IPS DF 6.9 (cell line): ENCODE measurements at regions not wholly inside any gene's neighbourhood (a gene's known extent, or its start where the extent isn't known, plus 50 kb on each side); places are given as distances from the start of the nearest gene placed in this dataset.

ENCODE experiments used
- DNase-seq: peaks from one replicate; pipeline ENCODE4 v3.0.0-alpha.2; 2013; ENCODE audit warnings: low read depth, low spot score
- H3K27ac ChIP-seq: one replicate; pipeline ENCODE4 v1.5.1; 2013; ENCODE audit warnings: low read length, control low read depth
- H3K27me3 ChIP-seq: 2 replicates; pipeline ENCODE4 v1.6.1; 2013; ENCODE audit warnings: mild to moderate bottlenecking, low read length; ENCODE audit not compliant: control insufficient read depth, insufficient read depth
- H3K36me3 ChIP-seq: 2 replicates; pipeline ENCODE4 v1.6.1; 2013; ENCODE audit warnings: low read length; ENCODE audit not compliant: control insufficient read depth, insufficient read depth
- H3K4me1 ChIP-seq: 2 replicates; pipeline ENCODE4 v1.6.1; 2013; ENCODE audit warnings: low read length; ENCODE audit not compliant: control insufficient read depth, insufficient read depth
- H3K4me3 ChIP-seq: 2 replicates; pipeline ENCODE4 v1.5.1; 2013; ENCODE audit warnings: mild to moderate bottlenecking, low read length
- H3K9me3 ChIP-seq: 2 replicates; pipeline ENCODE4 v1.6.1; 2013; ENCODE audit warnings: low read length, inconsistent platforms; ENCODE audit not compliant: control insufficient read depth, insufficient read depth
- WGBS: extraction: QIAGEN DNeasy Blood & Tissue Kit; methylation state at CpG from one replicate; pipeline ENCODE4 v1.1.7; 2013; ENCODE audit warnings: mixed read lengths, missing lambda C conversion rate; ENCODE audit not compliant: insufficient read length, insufficient coverage; 5-methylcytosine and 5-hydroxymethylcytosine counted together

GRCh38 chr2:160794926-160795325 is 301.3 kb upstream of the RBMS1 start:
- Histone ChIP-seq H3K36me3 (no peaks in the 10 kb centered on the region), H3K9me3 (no peaks in the 10 kb centered on the region), H3K4me3 (no peak overlapping the region), H3K27ac (no peak overlapping the region), H3K4me1 (no peaks in the 10 kb centered on the region), H3K27me3 (no peaks in the 10 kb centered on the region)
- DNase-seq: no peak
- WGBS: no CpG with 5 or more reads among the region's 3 CpGs

DNA sequence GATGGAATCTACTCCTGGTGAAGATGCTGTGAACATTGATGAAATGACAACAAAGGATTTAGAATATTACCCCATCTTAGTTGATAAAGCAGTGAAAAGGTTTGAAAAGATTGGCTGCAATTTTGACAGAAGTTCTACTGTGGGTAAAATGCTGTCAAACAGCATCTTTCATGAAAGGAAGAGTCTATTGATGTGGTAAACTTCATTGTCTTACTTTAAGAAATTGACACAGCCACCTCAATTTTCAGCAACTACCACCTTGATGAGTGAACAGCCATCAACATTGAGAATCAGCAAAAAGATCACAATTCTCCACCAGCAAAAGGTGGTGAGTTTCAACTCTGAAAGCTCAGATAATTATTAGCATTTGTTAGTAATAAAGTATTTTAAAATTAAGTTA is 310.3 kb upstream of the RBMS1 start:
- Histone ChIP-seq H3K27me3 (no peaks in the 10 kb centered on the region), H3K36me3 (no peaks in the 10 kb centered on the region), H3K4me1 (no peaks in the 10 kb centered on the region), H3K9me3 (no peaks in the 10 kb centered on the region), H3K4me3 (no peak overlapping the region), H3K27ac (no peak overlapping the region)
- DNase-seq: no peak

- no peak overlapping the region for H3K4me3 ChIP-seq
- no peaks in the 10 kb centered on the region for H3K9me3 ChIP-seq
- H3K4me1 ChIP-seq: no peaks in the 10 kb centered on the region
- H3K27ac ChIP-seq: no peak overlapping the region
- no peaks in the 10 kb centered on the region for H3K27me3 ChIP-seq
- no peaks in the 10 kb centered on the region for H3K36me3 ChIP-seq
- WGBS: no CpG with 5 or more reads among the region's 3 CpGs
- DNase-seq: no peak
Measured at GRCh38 chr2:160810406-160810805, 316.8 kb upstream of the RBMS1 start.

DNA sequence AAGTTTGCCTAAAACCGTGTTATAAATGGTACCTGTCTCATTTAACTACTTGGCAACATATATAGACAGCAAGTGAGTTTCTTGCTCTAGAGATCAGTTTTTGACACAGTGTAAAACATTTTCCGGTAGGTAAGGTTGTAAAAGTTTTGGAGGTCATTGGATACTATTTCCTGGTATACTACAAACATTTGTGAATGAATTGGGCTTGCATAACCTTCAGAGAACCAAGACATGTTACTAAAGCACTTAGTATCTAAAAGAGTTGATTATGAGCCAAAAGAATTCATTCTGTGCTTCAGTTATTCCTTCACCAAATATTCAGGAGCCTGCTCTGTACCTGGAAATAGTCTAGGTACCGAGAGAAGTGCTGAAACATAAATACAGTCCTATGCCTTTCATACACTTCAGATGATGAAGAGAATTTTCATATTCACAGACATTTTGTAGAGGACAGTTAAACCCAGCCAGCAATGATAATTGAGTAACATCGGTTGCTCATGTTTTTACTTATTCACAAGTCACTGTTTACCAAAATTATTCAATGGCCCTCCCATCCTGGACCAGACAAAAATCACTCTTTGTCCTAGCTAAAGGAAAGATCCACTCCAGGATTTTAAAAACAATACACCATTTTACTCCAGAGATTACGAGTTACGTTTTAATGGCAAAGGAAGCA is 319.4 kb upstream of the RBMS1 start:
- Histone ChIP-seq H3K27me3 (no peaks in the 10 kb centered on the region), H3K4me3 (no peak overlapping the region), H3K27ac (no peak overlapping the region), H3K36me3 (no peaks in the 10 kb centered on the region), H3K9me3 (no peaks in the 10 kb centered on the region), H3K4me1 (no peaks in the 10 kb centered on the region)
- no peak for DNase-seq
- WGBS: no CpG with 5 or more reads among the region's 6 CpGs

- H3K27ac ChIP-seq: no peak overlapping the region
- WGBS: no CpG with 5 or more reads among the region's 5 CpGs
- no peaks in the 10 kb centered on the region for H3K4me1 ChIP-seq
- no peaks in the 10 kb centered on the region for H3K9me3 ChIP-seq
- no peak for DNase-seq
- no peak overlapping the region for H3K4me3 ChIP-seq
- H3K27me3 ChIP-seq: no peaks in the 10 kb centered on the region
- H3K36me3 ChIP-seq: no peaks in the 10 kb centered on the region
Measured at GRCh38 chr2:160813506-160813858, 319.9 kb upstream of the RBMS1 start.

GRCh38 chr2:160816916-160817499 is 323.4 kb upstream of the RBMS1 start:
- H3K9me3 ChIP-seq: no peaks in the 10 kb centered on the region
- no peak overlapping the region for H3K27ac ChIP-seq
- no peak overlapping the region for H3K4me3 ChIP-seq
- no peaks in the 10 kb centered on the region for H3K4me1 ChIP-seq
- no peaks in the 10 kb centered on the region for H3K36me3 ChIP-seq
- DNase-seq: no peak
- no CpG with 5 or more reads among the region's 2 CpGs for WGBS
- no peaks in the 10 kb centered on the region for H3K27me3 ChIP-seq

GRCh38 chr2:160820691-160821090 is 327.1 kb upstream of the RBMS1 start:
- Histone ChIP-seq H3K9me3 (no peaks in the 10 kb centered on the region), H3K36me3 (no peaks in the 10 kb centered on the region), H3K27ac (no peak overlapping the region), H3K4me1 (no peaks in the 10 kb centered on the region), H3K4me3 (no peak overlapping the region), H3K27me3 (no peaks in the 10 kb centered on the region)
- DNase-seq: no peak
- WGBS: no CpG with 5 or more reads among the region's 7 CpGs

DNA sequence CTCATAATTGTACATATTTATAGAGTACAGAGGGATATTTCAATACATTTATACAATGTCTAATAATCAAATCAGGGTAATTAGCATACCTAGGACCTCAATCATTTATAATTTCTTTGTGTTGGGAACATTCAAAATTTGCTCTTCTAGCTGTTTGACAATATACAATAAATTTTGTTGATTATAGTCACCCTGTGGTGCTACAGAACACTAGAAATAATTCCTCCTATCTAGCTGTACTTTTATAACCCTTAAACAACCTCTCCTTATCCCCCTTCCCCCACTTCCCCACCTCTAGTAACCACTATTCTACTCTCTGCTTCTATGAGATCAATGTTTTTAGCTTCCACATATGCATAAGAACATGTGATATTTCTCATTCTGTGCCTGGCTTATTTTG is 328.4 kb upstream of the RBMS1 start:
- no peaks in the 10 kb centered on the region for H3K4me1 ChIP-seq
- no peak overlapping the region for H3K27ac ChIP-seq
- H3K9me3 ChIP-seq: no peaks in the 10 kb centered on the region
- DNase-seq: no peak
- H3K4me3 ChIP-seq: no peak overlapping the region
- no peaks in the 10 kb centered on the region for H3K36me3 ChIP-seq
- no peaks in the 10 kb centered on the region for H3K27me3 ChIP-seq

DNA sequence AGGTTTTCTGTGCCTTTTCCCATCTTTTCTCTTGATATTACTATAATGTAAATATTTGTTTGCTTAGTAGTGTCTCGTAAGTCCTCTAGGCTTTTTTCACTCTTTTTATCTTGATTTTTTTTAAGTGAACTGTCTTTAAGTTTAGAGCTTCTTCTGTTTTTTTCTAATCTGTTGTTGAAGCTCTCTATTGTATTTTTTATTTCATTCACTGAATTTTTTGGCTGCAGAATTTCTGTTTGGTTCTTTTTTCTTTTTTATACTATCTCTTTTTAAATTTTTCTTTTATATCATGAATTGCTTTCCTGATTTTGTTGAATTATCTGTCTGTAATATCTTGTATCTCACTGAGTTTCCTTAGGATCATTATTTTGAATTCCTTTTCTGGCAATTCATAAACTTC is 331.8 kb upstream of the RBMS1 start:
- H3K4me3 ChIP-seq: no peak overlapping the region
- H3K27ac ChIP-seq: no peak overlapping the region
- no peaks in the 10 kb centered on the region for H3K27me3 ChIP-seq
- H3K9me3 ChIP-seq: no peaks in the 10 kb centered on the region
- no peaks in the 10 kb centered on the region for H3K36me3 ChIP-seq
- no CpG with 5 or more reads among the region's 1 CpG for WGBS
- no peaks in the 10 kb centered on the region for H3K4me1 ChIP-seq
- no peak for DNase-seq

DNA sequence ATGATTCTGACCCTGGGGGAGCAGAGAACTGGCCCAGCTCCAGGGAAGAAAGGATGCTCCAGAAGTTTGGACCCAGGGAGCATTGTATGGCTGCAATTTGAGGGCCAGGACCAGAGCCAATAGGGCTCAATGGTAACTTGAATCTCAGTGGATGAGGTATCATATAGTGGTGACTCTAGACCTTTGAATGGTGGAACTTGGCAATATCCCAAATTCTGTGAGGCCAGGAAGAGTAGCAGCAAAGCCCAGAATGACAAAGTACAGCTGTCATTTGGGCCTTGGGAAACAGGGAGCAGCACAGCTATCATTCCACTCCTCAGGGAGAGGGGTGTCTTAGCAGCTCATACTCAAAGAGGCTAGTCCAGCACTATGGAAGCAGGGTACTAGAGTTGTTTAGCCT is 332.9 kb upstream of the RBMS1 start:
- Histone ChIP-seq H3K4me3 (no peak overlapping the region), H3K9me3 (no peaks in the 10 kb centered on the region)
- no peak for DNase-seq

GRCh38 chr2:160828076-160828475 is 332.2 kb upstream of the TANK start:
- Histone ChIP-seq H3K4me3 (no peak overlapping the region), H3K27me3 (no peaks in the 10 kb centered on the region), H3K9me3 (no peaks in the 10 kb centered on the region), H3K4me1 (no peaks in the 10 kb centered on the region), H3K27ac (no peak overlapping the region), H3K36me3 (no peaks in the 10 kb centered on the region)
- no CpG with 5 or more reads among the region's 3 CpGs for WGBS
- no peak for DNase-seq

More for the DNA sequence above, 332.9 kb upstream of the RBMS1 start:
- Histone ChIP-seq H3K27ac (no peak overlapping the region), H3K27me3 (no peaks in the 10 kb centered on the region), H3K4me1 (no peaks in the 10 kb centered on the region), H3K36me3 (no peaks in the 10 kb centered on the region)
